ENCODE measurements at regions not wholly inside any gene's neighbourhood (a gene's known extent, or its start where the extent isn't known, plus 50 kb on each side); places are given as distances from the start of the nearest gene placed in this dataset.

GRCh38 chr10:123549761-123550454 is 116.2 kb upstream of the GPR26 start:
- intact Hi-C loops (cut with micrococcal nuclease), result no loop called here

GRCh38 chr10:123550675-123551096 is 115.5 kb upstream of the GPR26 start:
- Histone ChIP-seq H3K4me3 (replicated peaks in 1 of 3; ENCODE audit: low read depth in 2 of 3, low read length in 3 of 3) (no peak overlapping the region), H2AFZ (ENCODE audit: insufficient read depth, low read depth, low read length, poor library complexity, severe bottlenecking) (no peak overlapping the region), H3K27ac (ENCODE audit: low read depth in 1 of 2, low read length in 2 of 2) (no peak overlapping the region), H3K9ac (ENCODE audit: insufficient read depth, low read length, poor library complexity, severe bottlenecking) (no peak overlapping the region), H4K20me1 (ENCODE audit: insufficient read depth, low read length) (no peaks in the 10 kb centered on the region), H3K4me2 (replicated peaks; ENCODE audit: extremely low read depth, low read length, poor library complexity, severe bottlenecking) (no peak overlapping the region), H3K27me3 (ENCODE audit: control insufficient read depth in 2 of 2, insufficient read depth in 2 of 2, low read length in 2 of 2) (no peaks in the 10 kb centered on the region), H3K4me1 (ENCODE audit: control insufficient read depth in 1 of 2, insufficient read depth in 2 of 2, low read length in 2 of 2) (no peaks in the 10 kb centered on the region), H3K36me3 (replicated peaks in 1 of 2; ENCODE audit: control insufficient read depth in 1 of 2, insufficient read depth in 2 of 2, low read length in 2 of 2) (no peaks in the 10 kb centered on the region), H3K79me2 (ENCODE audit: insufficient read depth, low read length) (no peaks in the 10 kb centered on the region), H3K9me3 (replicated peaks in 1 of 2; ENCODE audit: control insufficient read depth in 1 of 2, insufficient read depth in 1 of 2, low read length in 2 of 2) (no peaks in the 10 kb centered on the region)
- H3K4me3 Mint-ChIP-seq, result no peak overlapping the region
- peaks cover under 1 to 22% (median 13%) of the 10 kb centered on the region in 3 donors for H3K27me3 Mint-ChIP-seq (ENCODE audit: low read depth in 3 of 3)
- no peaks in the 10 kb centered on the region for H3K4me1 Mint-ChIP-seq
- H3K9me3 Mint-ChIP-seq, result peaks cover 0 to 11% (median 7%) of the 10 kb centered on the region in 7 donors
- H3K27ac Mint-ChIP-seq, result no peak overlapping the region
- intact Hi-C loops (cut with micrococcal nuclease), result no loop called here
- DNase-seq, result no peak
- TF ChIP-seq CTCF (IDR thresholded peaks at IDR 0.05), result no peak
- H3K36me3 Mint-ChIP-seq, result no peaks in the 10 kb centered on the region
- 52% methylated on average over 8 of the region's 9 CpGs for WGBS (ENCODE audit: insufficient coverage)

More at GRCh38 chr10:123549761-123550454, 116.2 kb upstream of the GPR26 start:
- Mint-ChIP-seq H3K27ac (peak overlapping the region in 1 of 7 donors; percentile 9), H3K36me3 (no peaks in the 10 kb centered on the region), H3K9me3 (peaks cover 0 to 13% (median 7%) of the 10 kb centered on the region in 7 donors), H3K27me3 (ENCODE audit: low read depth in 3 of 3) (peaks cover 2 to 19% (median 10%) of the 10 kb centered on the region in 3 donors), H3K4me3 (no peak overlapping the region), H3K4me1 (no peaks in the 10 kb centered on the region)
- Histone ChIP-seq H4K20me1 (ENCODE audit: insufficient read depth, low read length) (no peaks in the 10 kb centered on the region), H3K27ac (ENCODE audit: low read depth in 1 of 2, low read length in 2 of 2) (no peak overlapping the region), H3K27me3 (ENCODE audit: control insufficient read depth in 2 of 2, insufficient read depth in 2 of 2, low read length in 2 of 2) (no peaks in the 10 kb centered on the region), H3K4me3 (replicated peaks in 1 of 3; ENCODE audit: low read depth in 2 of 3, low read length in 3 of 3) (no peak overlapping the region), H3K9me3 (replicated peaks in 1 of 2; ENCODE audit: control insufficient read depth in 1 of 2, insufficient read depth in 1 of 2, low read length in 2 of 2) (no peaks in the 10 kb centered on the region), H3K4me1 (ENCODE audit: control insufficient read depth in 1 of 2, insufficient read depth in 2 of 2, low read length in 2 of 2) (no peaks in the 10 kb centered on the region), H3K79me2 (ENCODE audit: insufficient read depth, low read length) (no peaks in the 10 kb centered on the region), H2AFZ (ENCODE audit: insufficient read depth, low read depth, low read length, poor library complexity, severe bottlenecking) (no peak overlapping the region), H3K36me3 (replicated peaks in 1 of 2; ENCODE audit: control insufficient read depth in 1 of 2, insufficient read depth in 2 of 2, low read length in 2 of 2) (no peaks in the 10 kb centered on the region), H3K9ac (ENCODE audit: insufficient read depth, low read length, poor library complexity, severe bottlenecking) (no peak overlapping the region), H3K4me2 (replicated peaks; ENCODE audit: extremely low read depth, low read length, poor library complexity, severe bottlenecking) (no peak overlapping the region)
- DNase-seq, result no peak
- WGBS (ENCODE audit: insufficient coverage), result 85% methylated on average over 3 of the region's 7 CpGs
- TF ChIP-seq CTCF (IDR thresholded peaks at IDR 0.05), result no peak
